Glutamatergic neuron (in vitro differentiated cells): ENCODE measurements at regions not wholly inside any gene's neighbourhood (a gene's known extent, or its start where the extent isn't known, plus 50 kb on each side); places are given as distances from the start of the nearest gene placed in this dataset.

Experiments used
- DNase-seq: peaks from one replicate; pipeline ENCODE4 v3.0.0; 2022
- H3K27ac Mint-ChIP-seq: one replicate; pipeline ENCODE4 v1.8.0; 2020; ENCODE audit warnings: mild to moderate bottlenecking, mixed read lengths, inconsistent platforms; ENCODE audit not compliant: unreplicated experiment
- H3K27me3 Mint-ChIP-seq: one replicate; pipeline ENCODE4 v1.8.0; 2020; ENCODE audit warnings: mild to moderate bottlenecking, moderate library complexity, mixed read lengths, inconsistent platforms; ENCODE audit not compliant: unreplicated experiment
- H3K36me3 Mint-ChIP-seq: one replicate; pipeline ENCODE4 v1.8.0; 2020; ENCODE audit warnings: mild to moderate bottlenecking, mixed read lengths, inconsistent platforms; ENCODE audit not compliant: unreplicated experiment
- H3K4me1 Mint-ChIP-seq: one replicate; pipeline ENCODE4 v1.8.0; 2020; ENCODE audit warnings: mild to moderate bottlenecking, low read depth, mixed read lengths, inconsistent platforms; ENCODE audit not compliant: unreplicated experiment
- H3K4me3 Mint-ChIP-seq: one replicate; pipeline ENCODE4 v1.8.0; 2020; ENCODE audit warnings: mild to moderate bottlenecking, mixed read lengths, inconsistent platforms; ENCODE audit not compliant: unreplicated experiment
- H3K9me3 Mint-ChIP-seq: one replicate; pipeline ENCODE4 v1.8.0; 2020; ENCODE audit warnings: mild to moderate bottlenecking, moderate library complexity, mixed read lengths, inconsistent platforms; ENCODE audit not compliant: unreplicated experiment
- TF ChIP-seq, protein P1 (sequence below): fragments of 200-600 bp; sonication (generic); IDR thresholded peaks from one replicate; pipeline ENCODE4 v1.5.0; 2021; ENCODE audit not compliant: partially characterized antibody, unreplicated experiment

GRCh38 chr5:100303216-100303615 is 232.0 kb upstream of the FAM174A start:
- DNase-seq, result no peak
- Mint-ChIP-seq H3K27ac (no peak overlapping the region), H3K9me3 (no peaks in the 10 kb centered on the region), H3K4me1 (no peaks in the 10 kb centered on the region), H3K27me3 (no peaks in the 10 kb centered on the region), H3K4me3 (no peak overlapping the region), H3K36me3 (no peaks in the 10 kb centered on the region)
- TF ChIP-seq, protein P1, sequence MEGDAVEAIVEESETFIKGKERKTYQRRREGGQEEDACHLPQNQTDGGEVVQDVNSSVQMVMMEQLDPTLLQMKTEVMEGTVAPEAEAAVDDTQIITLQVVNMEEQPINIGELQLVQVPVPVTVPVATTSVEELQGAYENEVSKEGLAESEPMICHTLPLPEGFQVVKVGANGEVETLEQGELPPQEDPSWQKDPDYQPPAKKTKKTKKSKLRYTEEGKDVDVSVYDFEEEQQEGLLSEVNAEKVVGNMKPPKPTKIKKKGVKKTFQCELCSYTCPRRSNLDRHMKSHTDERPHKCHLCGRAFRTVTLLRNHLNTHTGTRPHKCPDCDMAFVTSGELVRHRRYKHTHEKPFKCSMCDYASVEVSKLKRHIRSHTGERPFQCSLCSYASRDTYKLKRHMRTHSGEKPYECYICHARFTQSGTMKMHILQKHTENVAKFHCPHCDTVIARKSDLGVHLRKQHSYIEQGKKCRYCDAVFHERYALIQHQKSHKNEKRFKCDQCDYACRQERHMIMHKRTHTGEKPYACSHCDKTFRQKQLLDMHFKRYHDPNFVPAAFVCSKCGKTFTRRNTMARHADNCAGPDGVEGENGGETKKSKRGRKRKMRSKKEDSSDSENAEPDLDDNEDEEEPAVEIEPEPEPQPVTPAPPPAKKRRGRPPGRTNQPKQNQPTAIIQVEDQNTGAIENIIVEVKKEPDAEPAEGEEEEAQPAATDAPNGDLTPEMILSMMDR, result no peak

DNA sequence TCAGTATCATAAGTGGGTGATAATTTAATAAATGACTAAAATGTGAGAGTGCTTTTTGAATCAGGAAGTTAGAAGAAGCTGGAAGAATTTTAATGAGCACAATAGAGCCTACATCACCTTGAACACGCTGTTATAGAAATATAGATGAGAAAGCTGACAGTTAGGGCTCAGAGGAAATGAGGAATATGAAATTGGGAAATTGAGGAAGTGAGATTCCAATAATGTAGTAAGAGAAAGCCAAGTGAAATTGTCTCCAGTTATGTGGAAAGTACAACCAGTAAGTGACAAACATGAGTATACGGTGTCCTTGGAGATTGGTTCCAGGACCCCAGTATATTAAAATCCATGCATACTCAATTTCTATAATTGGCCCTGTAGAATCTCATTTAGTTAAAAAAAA is 235.9 kb upstream of the FAM174A start:
- Mint-ChIP-seq H3K36me3 (no peaks in the 10 kb centered on the region), H3K9me3 (no peaks in the 10 kb centered on the region), H3K27me3 (no peaks in the 10 kb centered on the region), H3K4me1 (no peaks in the 10 kb centered on the region), H3K4me3 (no peak overlapping the region), H3K27ac (no peak overlapping the region)
- TF ChIP-seq, protein P1, result no peak
- DNase-seq, result no peak

GRCh38 chr5:100276071-100276470 is 259.1 kb upstream of the FAM174A start:
- Mint-ChIP-seq H3K27ac (no peak overlapping the region), H3K4me3 (no peak overlapping the region), H3K9me3 (no peaks in the 10 kb centered on the region), H3K36me3 (no peaks in the 10 kb centered on the region), H3K27me3 (peaks cover 1% of the 10 kb centered on the region), H3K4me1 (no peaks in the 10 kb centered on the region)
- no peak for DNase-seq
- TF ChIP-seq, protein P1, result no peak

- TF ChIP-seq, protein P1, result no peak
- Mint-ChIP-seq H3K27ac (no peak overlapping the region), H3K4me3 (no peak overlapping the region), H3K4me1 (no peaks in the 10 kb centered on the region), H3K9me3 (no peaks in the 10 kb centered on the region), H3K36me3 (no peaks in the 10 kb centered on the region), H3K27me3 (peaks cover 1% of the 10 kb centered on the region)
- DNase-seq, result no peak
These were observed 259.5 kb upstream of the FAM174A start for GRCh38 chr5:100275631-100276030.

DNA sequence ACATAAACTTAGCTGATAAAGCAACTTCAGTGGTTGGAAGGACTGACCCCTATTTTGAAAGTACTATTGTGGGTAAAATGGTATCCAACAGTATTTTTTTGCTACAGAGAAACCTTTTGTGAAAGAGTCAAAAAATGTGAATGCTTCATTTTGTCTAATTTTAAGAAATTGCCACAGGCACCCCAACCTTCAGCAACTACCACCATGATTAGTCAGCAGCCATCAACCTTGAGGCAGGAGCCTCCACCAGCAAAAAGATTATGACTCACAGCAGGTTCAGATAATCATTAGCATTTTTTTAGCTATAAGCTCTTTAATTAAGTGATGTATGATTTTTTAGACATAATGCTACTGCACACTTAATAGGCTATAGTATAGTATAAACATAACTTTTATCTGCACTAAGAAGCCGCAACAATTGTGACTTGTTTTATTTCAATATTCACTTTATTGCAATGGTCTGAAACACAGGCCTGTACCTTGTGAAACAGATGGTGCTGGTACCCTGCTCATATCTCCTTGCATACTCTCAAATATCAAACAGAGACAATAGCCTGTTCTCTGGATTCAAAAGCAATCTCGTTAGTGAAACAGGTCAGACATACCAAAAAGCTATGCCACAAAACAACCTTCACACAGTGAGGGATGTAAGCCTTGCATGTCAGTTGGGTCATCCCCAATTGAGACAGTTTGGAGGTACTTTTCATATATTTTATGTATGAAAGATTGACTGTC is 261.2 kb upstream of the FAM174A start:
- Mint-ChIP-seq H3K27ac (no peak overlapping the region), H3K4me3 (no peak overlapping the region), H3K36me3 (no peaks in the 10 kb centered on the region), H3K9me3 (no peaks in the 10 kb centered on the region), H3K4me1 (peaks cover 5% of the 10 kb centered on the region), H3K27me3 (peaks cover 1% of the 10 kb centered on the region)
- TF ChIP-seq, protein P1, result no peak
- no peak for DNase-seq
